HK-2 (cell line): ENCODE measurements at regions not wholly inside any gene's neighbourhood (a gene's known extent, or its start where the extent isn't known, plus 50 kb on each side); places are given as distances from the start of the nearest gene placed in this dataset.
"Not testable (repeated sequence)": the region's sequence is repeated elsewhere in the genome, so short reads cannot be mapped to it uniquely, and the experiment has no call there.

Experiments used
- DNase-seq: peaks from one replicate; pipeline ENCODE4 v3.0.0-alpha.2; 2018; ENCODE audit not compliant: unreplicated experiment

GRCh38 chr3:177338697-177339219, 141.5 kb upstream of the TBL1XR1 start:
- no peak for DNase-seq

DNA sequence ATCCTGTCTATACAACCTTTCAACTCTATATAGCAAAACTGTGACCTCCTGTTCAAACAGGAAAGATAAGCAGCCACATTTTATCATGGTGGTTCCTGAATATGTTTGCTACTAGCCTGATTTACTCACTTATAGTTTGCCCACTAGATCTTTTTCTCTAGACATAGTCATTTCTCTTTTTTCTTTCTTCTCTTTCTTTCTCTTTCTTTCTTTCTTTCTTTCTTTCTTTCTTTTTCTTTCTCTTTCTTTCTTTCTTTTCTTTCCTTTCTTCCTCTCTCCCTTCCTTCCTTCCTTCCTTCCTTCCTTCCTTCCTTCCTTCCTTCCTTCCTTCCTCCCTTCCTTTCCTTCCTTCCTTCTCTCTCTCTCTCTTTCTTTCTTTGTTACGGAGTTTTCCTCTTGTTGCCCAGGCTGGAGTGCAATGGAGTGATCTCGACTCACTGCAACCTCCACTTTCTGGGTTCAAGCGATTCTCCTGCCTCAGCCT, 142.0 kb upstream of the TBL1XR1 start:
- not testable (repeated sequence) for DNase-seq

DNA sequence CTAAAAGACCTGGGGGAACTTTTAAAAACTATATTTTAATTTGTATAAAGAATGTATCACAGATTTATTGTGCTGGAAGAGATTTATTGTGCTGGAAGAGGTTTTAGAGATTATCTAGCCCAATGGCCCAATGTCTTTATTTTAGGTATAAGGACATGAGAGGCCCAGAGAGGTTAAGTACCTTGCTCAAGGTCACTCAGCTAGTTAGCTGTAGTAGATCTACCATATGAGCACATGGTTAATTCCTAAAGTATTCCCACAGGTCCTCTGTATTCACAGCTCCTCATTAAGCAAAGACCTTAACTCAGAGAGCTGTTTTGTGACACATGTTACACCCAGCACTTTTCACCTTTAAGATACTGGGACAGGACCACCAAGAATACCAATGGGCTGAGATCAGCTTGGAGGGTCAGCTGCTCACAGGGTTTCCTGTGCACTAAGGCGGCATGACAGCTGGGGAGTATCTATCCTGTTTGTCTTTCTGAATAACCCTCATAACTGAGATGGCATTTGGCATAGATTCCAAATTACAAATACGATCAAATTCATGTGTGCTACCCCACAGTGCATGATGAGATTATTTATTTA, 143.1 kb upstream of the TBL1XR1 start:
- DNase-seq: no peak

DNA sequence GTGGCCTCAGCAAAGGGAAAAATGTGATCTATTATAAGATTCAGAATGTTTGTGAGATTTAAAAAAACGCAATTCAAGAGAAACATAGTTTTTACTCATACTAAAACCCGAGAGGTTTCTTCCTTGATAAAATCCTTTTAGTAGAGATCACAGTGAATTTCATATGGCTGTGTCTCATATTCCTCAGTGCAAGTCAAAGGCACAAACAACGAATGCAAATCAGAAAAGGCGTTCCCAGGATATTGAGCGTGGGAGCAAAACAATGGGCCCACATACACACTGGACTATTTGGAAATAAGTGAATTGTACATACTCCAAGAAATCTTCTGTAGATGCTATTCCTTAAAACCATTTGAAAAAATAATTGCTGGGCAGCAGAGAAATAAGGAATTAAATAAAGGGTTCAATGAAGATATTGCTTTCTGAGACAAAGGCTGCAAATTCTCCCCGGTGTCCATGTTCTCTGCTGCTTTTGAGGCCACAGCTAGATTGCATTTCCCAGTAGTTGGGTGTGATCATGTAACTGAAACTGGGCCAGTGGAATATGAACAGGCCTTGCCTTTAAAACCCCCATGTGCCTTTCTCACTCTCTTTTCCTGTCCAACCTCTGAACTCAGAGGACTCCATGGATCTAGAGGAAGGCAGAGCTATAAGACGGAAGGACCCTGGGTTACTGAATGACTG, 144.6 kb upstream of the TBL1XR1 start:
- no peak for DNase-seq

DNA sequence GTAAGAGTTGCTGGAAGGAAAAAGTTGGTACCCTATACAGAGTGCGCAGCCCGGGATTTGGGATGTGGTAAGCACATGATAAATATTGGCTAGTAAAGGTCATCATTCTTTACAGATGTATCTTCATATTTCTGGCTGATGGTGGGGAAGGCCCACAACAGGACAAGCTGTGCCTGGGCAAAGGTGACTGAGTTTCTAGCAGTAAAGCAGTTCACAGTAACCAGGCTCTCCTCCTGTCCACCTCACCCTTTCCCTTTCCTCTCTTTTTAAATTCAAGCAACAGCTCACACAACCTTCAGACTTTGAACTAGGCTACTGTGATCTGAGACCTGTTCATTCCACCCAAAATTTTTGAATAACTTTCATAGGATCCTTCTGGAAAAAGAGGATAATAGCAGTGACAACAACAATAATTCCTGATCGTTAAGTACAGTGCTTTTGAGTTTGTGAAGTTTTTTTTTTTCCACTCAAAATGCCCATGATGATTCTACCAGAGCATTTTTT, 145.9 kb upstream of the TBL1XR1 start:
- DNase-seq: no peak

GRCh38 chr3:177345049-177345972, 148.0 kb upstream of the TBL1XR1 start:
- DNase-seq: peak; percentile 87

- DNase-seq: no peak
Measured at GRCh38 chr3:177345973-177346503, 148.8 kb upstream of the TBL1XR1 start.

- no peak for DNase-seq
Measured at GRCh38 chr3:177346878-177347277, 149.6 kb upstream of the TBL1XR1 start.

DNA sequence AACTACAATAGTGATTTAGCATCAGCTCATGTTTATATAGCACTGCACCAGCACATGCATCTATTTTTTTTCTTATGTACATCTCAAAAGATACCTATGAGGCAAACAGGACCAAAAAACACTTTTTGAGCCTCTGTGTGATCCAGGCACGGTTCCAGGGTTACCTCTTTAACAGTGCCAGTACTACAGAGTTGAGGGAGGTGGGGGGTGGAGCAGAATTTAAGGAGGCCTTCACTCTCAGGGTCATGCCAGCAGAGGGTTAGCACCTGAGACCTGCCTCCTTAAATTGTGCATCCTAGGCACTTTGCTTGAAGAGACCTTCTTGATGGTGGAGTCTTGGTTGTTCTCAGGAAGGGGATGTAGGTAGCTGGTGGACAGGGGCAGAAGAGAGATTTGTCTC, 150.3 kb upstream of the TBL1XR1 start:
- DNase-seq: no peak

- no peak for DNase-seq
Measured at GRCh38 chr3:177348974-177349373, 151.7 kb upstream of the TBL1XR1 start.

GRCh38 chr3:177349384-177349783, 152.1 kb upstream of the TBL1XR1 start:
- DNase-seq: no peak

DNA sequence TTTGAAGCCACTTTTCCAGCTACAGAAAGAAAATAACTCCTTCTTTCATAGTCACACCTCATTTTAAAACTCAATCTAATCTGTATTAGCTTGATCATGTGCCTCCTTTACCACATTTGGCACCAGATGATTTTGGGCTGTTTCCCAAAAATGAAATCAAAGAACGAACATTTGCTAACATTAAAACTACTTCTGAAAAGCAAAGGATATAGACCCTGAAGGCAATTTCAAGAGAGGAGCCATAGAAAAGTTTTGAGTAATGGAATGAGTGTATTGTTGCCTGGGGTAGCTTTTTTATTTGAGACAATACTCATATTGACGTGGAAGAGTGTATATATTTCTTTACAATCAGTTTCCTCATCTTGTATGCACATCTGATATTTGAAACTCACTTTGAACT, 152.8 kb upstream of the TBL1XR1 start:
- no peak for DNase-seq

GRCh38 chr3:177351206-177351605, 153.9 kb upstream of the TBL1XR1 start:
- no peak for DNase-seq

- no peak for DNase-seq
Measured at GRCh38 chr3:177351757-177352158, 154.5 kb upstream of the TBL1XR1 start.

GRCh38 chr3:177352424-177352823, 155.1 kb upstream of the TBL1XR1 start:
- no peak for DNase-seq

GRCh38 chr3:177353140-177353539, 155.9 kb upstream of the TBL1XR1 start:
- no peak for DNase-seq

GRCh38 chr3:177353879-177354278, 156.6 kb upstream of the TBL1XR1 start:
- not testable (repeated sequence) for DNase-seq

DNA sequence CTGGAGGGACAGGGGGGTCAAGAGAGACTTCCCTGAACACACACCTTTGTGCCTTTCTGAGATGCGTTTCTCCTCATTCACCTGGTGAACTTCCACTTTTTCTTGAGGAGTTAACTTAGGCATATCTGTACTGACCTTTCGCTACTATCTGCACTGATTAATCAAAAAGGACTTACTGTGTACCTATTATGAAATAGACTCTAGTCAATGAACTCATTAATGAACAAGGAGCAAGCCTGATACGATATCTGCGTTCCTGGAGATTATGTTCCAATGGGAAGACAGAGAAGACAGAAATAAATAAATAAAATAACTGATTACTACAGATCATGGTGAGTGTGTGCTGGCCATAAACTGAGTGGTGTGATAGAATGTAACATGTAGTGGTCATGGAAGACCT, 157.2 kb upstream of the TBL1XR1 start:
- no peak for DNase-seq

DNA sequence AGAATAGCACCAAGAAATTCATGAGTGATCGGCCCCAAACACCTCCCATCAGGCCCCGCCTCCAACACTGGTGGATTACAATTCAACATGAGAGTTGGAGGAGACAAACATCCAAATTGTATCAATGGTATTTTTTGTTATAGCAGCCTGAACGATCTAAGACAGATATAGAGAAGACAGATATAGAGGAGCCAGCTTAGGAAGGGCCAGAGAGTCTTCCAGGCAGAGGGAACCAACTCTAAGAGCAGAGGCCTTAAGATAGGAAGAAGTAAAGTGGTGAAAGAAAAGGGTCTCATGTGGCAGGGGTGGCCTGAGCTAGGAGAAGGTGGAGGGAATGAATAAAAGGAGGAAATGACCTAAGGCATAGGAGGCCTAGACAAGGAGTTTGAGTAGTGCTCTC, 158.8 kb upstream of the TBL1XR1 start:
- DNase-seq: no peak

- no peak for DNase-seq
Measured at GRCh38 chr3:177356952-177357351, 159.7 kb upstream of the TBL1XR1 start.

DNA sequence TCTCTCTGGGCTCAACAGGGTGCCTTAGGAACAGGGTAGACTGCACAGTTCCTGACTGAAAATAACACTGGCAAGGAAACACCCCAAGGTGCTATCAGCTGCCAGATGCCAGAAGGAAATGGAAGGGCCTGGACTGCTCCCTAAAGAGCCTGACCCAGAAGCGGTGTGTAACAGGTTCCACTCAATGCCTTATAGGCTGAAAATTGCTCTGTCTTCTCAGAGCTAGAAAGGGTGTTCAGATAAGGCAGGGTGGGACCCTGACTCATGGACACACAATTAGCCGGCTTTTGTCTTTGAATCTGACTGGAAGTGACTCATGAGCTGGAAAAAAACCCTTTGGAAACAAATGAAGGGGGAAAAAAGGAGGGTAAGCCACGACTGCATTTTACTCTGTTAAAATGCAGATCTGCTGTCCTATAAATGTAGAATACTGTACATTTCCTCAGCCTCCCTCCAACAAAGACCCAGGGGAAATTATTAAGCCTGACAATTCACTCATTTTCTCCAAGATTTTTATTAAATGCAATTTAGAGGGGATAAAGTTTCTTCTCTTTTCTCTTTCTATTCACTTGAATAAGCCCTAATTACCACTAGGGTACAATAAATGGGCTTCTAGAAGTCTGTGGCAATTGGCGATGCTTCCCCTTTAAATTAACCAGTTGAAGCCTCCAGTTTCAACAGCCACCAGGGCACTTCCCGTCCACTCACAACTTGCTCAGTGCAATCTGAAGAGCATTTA, 160.2 kb upstream of the TBL1XR1 start:
- peak; percentile 62 for DNase-seq
